ENCODE measurements at regions not wholly inside any gene's neighbourhood (a gene's known extent, or its start where the extent isn't known, plus 50 kb on each side); places are given as distances from the start of the nearest gene placed in this dataset.

DNA sequence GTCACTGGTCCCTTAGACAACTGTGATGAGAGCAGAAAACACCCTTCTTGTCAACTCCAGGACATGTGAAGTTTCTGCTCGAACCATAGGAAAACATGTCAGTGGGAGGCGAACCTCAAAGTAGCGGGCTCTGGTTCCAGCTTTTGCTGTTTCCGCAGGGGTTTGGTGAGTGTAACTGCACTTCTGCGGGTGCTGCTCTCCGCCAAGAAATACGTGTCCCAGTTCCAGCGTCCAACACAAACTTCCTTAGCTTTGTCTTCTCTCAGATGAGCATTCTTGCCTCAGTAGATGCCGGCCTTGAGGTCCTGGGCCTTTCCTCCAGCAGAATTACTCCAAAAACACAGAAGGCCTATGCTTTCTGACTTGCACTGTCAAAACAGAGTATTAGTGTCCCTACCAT is 156.3 kb downstream of the FNDC1 start:
- intact Hi-C loops (cut with micrococcal nuclease) = no loop called here
- no peaks in the 10 kb centered on the region for H3K4me1 Mint-ChIP-seq (ENCODE audit: low read depth)
- ChIA-PET CTCF (interaction anchor here (0.7 kb wide), 1 partner anchor 73 kb away, joined by 3 read pairs; no protein-coding TSS in a partner anchor), POLR2A (no interaction called here)
- H3K4me3 Mint-ChIP-seq = no peak overlapping the region
- no peak overlapping the region for H3K27ac Mint-ChIP-seq
- DNase-seq = no peak
- H3K36me3 Mint-ChIP-seq = no peaks in the 10 kb centered on the region
- H3K9me3 Mint-ChIP-seq = no peaks in the 10 kb centered on the region
- peaks cover 11% of the 10 kb centered on the region for H3K27me3 Mint-ChIP-seq

DNA sequence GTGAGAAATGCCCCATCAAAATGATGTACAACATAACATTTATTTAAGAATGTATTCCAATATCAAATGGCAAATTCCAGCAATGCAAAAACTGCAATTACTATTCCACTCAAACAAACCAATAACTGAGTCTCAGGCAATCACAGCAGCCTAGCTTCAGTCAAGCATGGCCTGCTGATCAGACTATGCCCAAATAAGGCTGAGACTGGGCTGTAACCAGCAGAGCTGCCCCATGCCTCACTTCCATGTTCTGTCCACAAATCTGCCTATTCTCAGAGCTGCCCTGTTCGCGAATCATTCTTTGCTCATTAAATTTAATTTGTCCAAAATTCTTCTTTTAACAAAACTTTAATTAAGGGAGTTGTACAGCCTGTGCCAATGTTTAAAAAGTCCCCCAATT is 155.4 kb downstream of the FNDC1 start:
- no peaks in the 10 kb centered on the region for H3K4me1 Mint-ChIP-seq (ENCODE audit: low read depth)
- no peaks in the 10 kb centered on the region for H3K36me3 Mint-ChIP-seq
- CTCF ChIA-PET = no interaction called here
- POLR2A ChIA-PET = no interaction called here
- peaks cover 11% of the 10 kb centered on the region for H3K27me3 Mint-ChIP-seq
- H3K4me3 Mint-ChIP-seq = no peak overlapping the region
- no peaks in the 10 kb centered on the region for H3K9me3 Mint-ChIP-seq
- intact Hi-C loops (cut with micrococcal nuclease) = no loop called here
- DNase-seq = no peak
- no peak overlapping the region for H3K27ac Mint-ChIP-seq
